ENCODE measurements at regions not wholly inside any gene's neighbourhood (a gene's known extent, or its start where the extent isn't known, plus 50 kb on each side); places are given as distances from the start of the nearest gene placed in this dataset.

GRCh38 chr3:26081806-26082205 lies 291.9 kb downstream of the OXSM start:
- no peak overlapping the region for H3K4me3 ChIP-seq (ENCODE audit: low read depth in 1 of 3, low read length in 3 of 3)
- WGBS: 46% methylated on average over 1 of the region's 1 CpG
- peaks cover 0 to 5% (median 0%) of the 10 kb centered on the region in 4 donors for H3K27me3 ChIP-seq (ENCODE audit: control insufficient read depth in 4 of 4, insufficient read depth in 4 of 4, low read length in 3 of 4)
- H3K27ac ChIP-seq (ENCODE audit: low read depth in 1 of 2, low read length in 2 of 2): no peak overlapping the region
- DNase-seq (ENCODE audit: low spot score): no peak
- H3K36me3 ChIP-seq (ENCODE audit: control insufficient read depth in 4 of 4, insufficient read depth in 3 of 4, low read depth in 1 of 4, low read length in 3 of 4): no peaks in the 10 kb centered on the region
- TF ChIP-seq YY1 (IDR thresholded peaks at IDR 0.05) (no peak), ZBTB33 (IDR thresholded peaks at IDR 0.05) (no peak), EGR1 (IDR thresholded peaks at IDR 0.05; ENCODE audit: low read depth in 2 of 2) (no peak), SP1 (IDR thresholded peaks at IDR 0.05) (no peak)
- peaks cover 0 to 4% (median 0%) of the 10 kb centered on the region in 4 donors for H3K9me3 ChIP-seq (ENCODE audit: control insufficient read depth in 4 of 4, low read length in 3 of 4)
- H3K9ac ChIP-seq (ENCODE audit: low read depth in 1 of 2, low read length in 2 of 2): no peak overlapping the region
- no peaks in the 10 kb centered on the region for H3K4me1 ChIP-seq (ENCODE audit: control insufficient read depth in 4 of 4, insufficient read depth in 4 of 4, low read length in 3 of 4)

- H3K9me3 ChIP-seq (ENCODE audit: control insufficient read depth in 4 of 4, low read length in 3 of 4): peaks cover 3 to 6% (median 4%) of the 10 kb centered on the region in 4 donors
- H3K27me3 ChIP-seq (ENCODE audit: control insufficient read depth in 4 of 4, insufficient read depth in 4 of 4, low read length in 3 of 4): peaks cover 0 to 2% (median 0%) of the 10 kb centered on the region in 4 donors
- no peak for TF ChIP-seq REST (IDR thresholded peaks at IDR 0.05)
- TF ChIP-seq ATF3 (IDR thresholded peaks at IDR 0.05): no peak
- no peak for TF ChIP-seq GABPA (IDR thresholded peaks at IDR 0.05 in 1 of 2, conservative IDR thresholded peaks at IDR 0.05 in 1 of 2)
- H3K9ac ChIP-seq (ENCODE audit: low read depth in 1 of 2, low read length in 2 of 2): no peak overlapping the region
- H3K4me3 ChIP-seq (ENCODE audit: low read depth in 1 of 3, low read length in 3 of 3): no peak overlapping the region
- no peak for DNase-seq (ENCODE audit: low spot score)
- 73% methylated on average over 3 of the region's 3 CpGs for WGBS
- no peaks in the 10 kb centered on the region for H3K4me1 ChIP-seq (ENCODE audit: control insufficient read depth in 4 of 4, insufficient read depth in 4 of 4, low read length in 3 of 4)
- no peaks in the 10 kb centered on the region for H3K36me3 ChIP-seq (ENCODE audit: control insufficient read depth in 4 of 4, insufficient read depth in 3 of 4, low read depth in 1 of 4, low read length in 3 of 4)
- H3K27ac ChIP-seq (ENCODE audit: low read depth in 1 of 2, low read length in 2 of 2): no peak overlapping the region
These were observed 293.0 kb downstream of the OXSM start for GRCh38 chr3:26082911-26083310.

- Histone ChIP-seq H3K4me1 (ENCODE audit: control insufficient read depth in 4 of 4, insufficient read depth in 4 of 4, low read length in 3 of 4) (no peaks in the 10 kb centered on the region), H3K27ac (ENCODE audit: low read depth in 1 of 2, low read length in 2 of 2) (no peak overlapping the region), H3K9me3 (ENCODE audit: control insufficient read depth in 4 of 4, low read length in 3 of 4) (peaks cover 3 to 7% (median 4%) of the 10 kb centered on the region in 4 donors), H3K4me3 (ENCODE audit: low read depth in 1 of 3, low read length in 3 of 3) (no peak overlapping the region), H3K36me3 (ENCODE audit: control insufficient read depth in 4 of 4, insufficient read depth in 3 of 4, low read depth in 1 of 4, low read length in 3 of 4) (no peaks in the 10 kb centered on the region), H3K9ac (ENCODE audit: low read depth in 1 of 2, low read length in 2 of 2) (no peak overlapping the region), H3K27me3 (ENCODE audit: control insufficient read depth in 4 of 4, insufficient read depth in 4 of 4, low read length in 3 of 4) (peaks cover 0 to under 1% (median 0%) of the 10 kb centered on the region in 4 donors)
- WGBS: 55% methylated on average over 2 of the region's 2 CpGs
- DNase-seq (ENCODE audit: low spot score): no peak
- TF ChIP-seq GABPA (IDR thresholded peaks at IDR 0.05 in 1 of 2, conservative IDR thresholded peaks at IDR 0.05 in 1 of 2) (no peak), FOXA2 (IDR thresholded peaks at IDR 0.05) (no peak), SP1 (IDR thresholded peaks at IDR 0.05) (no peak), NR2F2 (IDR thresholded peaks at IDR 0.05) (no peak), HNF4A (conservative IDR thresholded peaks at IDR 0.05) (no peak), MAX (IDR thresholded peaks at IDR 0.05) (no peak), EGR1 (IDR thresholded peaks at IDR 0.05; ENCODE audit: low read depth in 2 of 2) (no peak), CTCF (IDR thresholded peaks at IDR 0.05; ENCODE audit: low read depth, low read length, missing input control) (no peak), HNF4G (IDR thresholded peaks at IDR 0.05) (no peak), REST (IDR thresholded peaks at IDR 0.05) (no peak), JUND (IDR thresholded peaks at IDR 0.05) (no peak), RXRA (IDR thresholded peaks at IDR 0.05) (no peak), ATF3 (IDR thresholded peaks at IDR 0.05) (no peak), FOXA1 (IDR thresholded peaks at IDR 0.05) (no peak)
These were observed 294.7 kb downstream of the OXSM start for GRCh38 chr3:26084629-26085028.

Data from liver (tissue), 8 donors.